Spinal cord (tissue), 9 donors: ENCODE measurements at regions not wholly inside any gene's neighbourhood (a gene's known extent, or its start where the extent isn't known, plus 50 kb on each side); places are given as distances from the start of the nearest gene placed in this dataset.

Source experiments
- DNase-seq, 6 donors: peaks; one replicate each; pipeline versions ENCODE4 v3.0.0 to v3.0.0-alpha.2; 2013 to 2015; ENCODE audit warnings: low spot score in 6 of 6, low read depth in 4 of 6
- H3K27ac ChIP-seq: one replicate; pipeline ENCODE4 v1.5.1; 2013; ENCODE audit warnings: low read depth, low read length, control low read depth
- H3K27me3 ChIP-seq: one replicate; pipeline ENCODE4 v1.6.1; 2013; ENCODE audit warnings: low read length; ENCODE audit not compliant: control insufficient read depth, insufficient read depth
- H3K36me3 ChIP-seq: one replicate; pipeline ENCODE4 v1.6.1; 2013; ENCODE audit warnings: low read length; ENCODE audit not compliant: control insufficient read depth, insufficient read depth
- H3K4me1 ChIP-seq: one replicate; pipeline ENCODE4 v1.6.1; 2013; ENCODE audit warnings: low read length; ENCODE audit not compliant: control insufficient read depth, insufficient read depth
- H3K4me3 ChIP-seq: one replicate; pipeline ENCODE4 v1.5.1; 2013; ENCODE audit warnings: low read depth, low read length, control low read depth
- H3K9me3 ChIP-seq: one replicate; pipeline ENCODE4 v1.6.1; 2013; ENCODE audit warnings: low read length; ENCODE audit not compliant: control insufficient read depth, insufficient read depth
- WGBS: methylation state at CpG from one replicate; pipeline ENCODE4 v1.1.5; 2013; ENCODE audit warnings: missing lambda C conversion rate; ENCODE audit not compliant: insufficient coverage; 5-methylcytosine and 5-hydroxymethylcytosine counted together
- donor health status: healthy.

DNA sequence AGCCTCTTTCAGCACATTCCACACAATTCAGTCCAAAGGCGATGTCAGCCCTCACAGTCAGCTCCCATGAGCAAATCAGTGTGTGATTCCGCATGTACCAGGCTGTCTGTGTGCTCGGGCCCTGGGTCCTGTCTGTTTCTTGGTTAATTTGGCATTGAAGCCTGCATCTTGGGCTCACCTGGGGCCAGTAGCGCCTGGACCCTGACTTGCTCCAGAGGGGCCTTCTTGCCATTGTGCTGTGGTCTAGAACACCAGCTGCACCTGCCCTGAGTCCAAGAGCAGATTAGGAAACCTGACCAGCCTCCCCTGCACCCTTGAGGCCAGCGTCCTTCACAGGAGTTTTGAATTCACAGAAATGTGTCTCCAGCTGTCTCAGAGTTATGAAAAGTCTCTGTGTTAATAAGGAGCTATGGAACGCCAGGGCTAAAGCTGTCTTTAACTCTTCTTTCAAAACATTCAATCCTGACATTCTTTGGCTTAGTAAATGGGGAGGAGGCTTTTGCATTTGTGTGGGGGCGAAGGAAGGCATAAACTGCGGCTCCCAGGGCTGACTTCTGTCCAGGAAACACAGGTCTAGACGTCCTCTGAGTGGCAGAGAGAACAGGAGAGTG is 102.2 kb downstream of the ARF6 start:
- peaks cover 9% of the 10 kb centered on the region for H3K4me1 ChIP-seq
- WGBS: 78% methylated on average over 8 of the region's 9 CpGs
- DNase-seq: no peak
- peak overlapping the region; percentile 52 for H3K27ac ChIP-seq
- no peaks in the 10 kb centered on the region for H3K36me3 ChIP-seq
- H3K27me3 ChIP-seq: no peaks in the 10 kb centered on the region
- H3K9me3 ChIP-seq: no peaks in the 10 kb centered on the region
- H3K4me3 ChIP-seq: no peak overlapping the region

DNA sequence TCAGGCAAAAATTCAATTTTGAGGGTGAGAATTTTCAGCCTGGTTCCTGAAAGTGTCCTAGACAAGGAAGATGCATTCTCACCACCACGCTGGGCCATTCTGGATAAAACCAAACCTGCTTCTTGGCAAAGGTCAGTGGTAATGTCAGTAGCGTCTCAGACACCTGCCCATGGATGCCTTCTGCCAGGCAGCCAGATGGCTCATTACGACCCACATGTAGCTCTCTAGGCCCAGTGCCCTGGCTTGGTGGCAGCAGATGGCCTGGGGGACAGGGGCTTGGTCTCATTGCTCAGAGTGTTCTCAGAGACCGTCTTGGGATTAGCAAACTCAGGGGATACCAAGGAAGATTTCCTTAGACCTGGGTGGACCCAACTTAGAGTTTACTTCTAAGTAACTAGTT is 105.1 kb downstream of the ARF6 start:
- Histone ChIP-seq H3K9me3 (no peaks in the 10 kb centered on the region), H3K27me3 (peaks cover 9% of the 10 kb centered on the region), H3K4me1 (peaks cover 33% of the 10 kb centered on the region), H3K4me3 (no peak overlapping the region), H3K27ac (no peak overlapping the region), H3K36me3 (no peaks in the 10 kb centered on the region)
- 82% methylated on average over 3 of the region's 4 CpGs for WGBS
- DNase-seq: no peak

DNA sequence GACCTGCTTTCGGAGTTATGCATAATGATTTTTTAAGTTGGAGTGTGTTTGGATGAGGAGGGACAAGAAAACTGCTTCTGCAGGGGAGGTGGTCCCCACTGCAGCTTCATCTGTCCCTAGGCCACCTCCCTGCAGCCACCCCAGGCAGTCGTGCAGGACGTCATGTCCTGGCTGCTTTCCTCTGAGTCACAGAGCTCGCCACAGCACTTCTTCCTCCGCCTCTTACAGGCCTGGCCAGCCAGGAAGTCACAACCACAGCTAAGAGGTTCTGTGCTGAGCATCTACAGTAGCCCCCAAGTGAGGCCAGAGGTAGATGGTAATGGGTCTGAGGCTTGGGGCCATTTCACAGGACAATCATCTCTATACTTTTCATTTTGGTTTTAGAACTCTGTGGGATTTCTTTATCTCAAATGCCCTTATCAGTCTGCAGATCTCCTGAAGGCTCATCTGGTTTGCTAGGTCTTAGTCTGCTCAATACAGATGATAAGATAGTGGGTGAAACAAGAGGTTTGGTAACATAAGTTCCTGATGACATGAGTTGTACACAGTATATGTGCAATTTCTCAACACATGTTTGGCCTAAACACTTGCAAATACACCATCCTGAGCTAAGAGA is 106.4 kb downstream of the ARF6 start:
- H3K36me3 ChIP-seq: no peaks in the 10 kb centered on the region
- DNase-seq: no peak
- WGBS: 32% methylated on average over 3 of the region's 5 CpGs
- H3K27ac ChIP-seq: peak overlapping the region; percentile 89
- peaks cover 13% of the 10 kb centered on the region for H3K27me3 ChIP-seq
- H3K4me1 ChIP-seq: peaks cover 42% of the 10 kb centered on the region
- H3K4me3 ChIP-seq: no peak overlapping the region
- H3K9me3 ChIP-seq: no peaks in the 10 kb centered on the region

DNA sequence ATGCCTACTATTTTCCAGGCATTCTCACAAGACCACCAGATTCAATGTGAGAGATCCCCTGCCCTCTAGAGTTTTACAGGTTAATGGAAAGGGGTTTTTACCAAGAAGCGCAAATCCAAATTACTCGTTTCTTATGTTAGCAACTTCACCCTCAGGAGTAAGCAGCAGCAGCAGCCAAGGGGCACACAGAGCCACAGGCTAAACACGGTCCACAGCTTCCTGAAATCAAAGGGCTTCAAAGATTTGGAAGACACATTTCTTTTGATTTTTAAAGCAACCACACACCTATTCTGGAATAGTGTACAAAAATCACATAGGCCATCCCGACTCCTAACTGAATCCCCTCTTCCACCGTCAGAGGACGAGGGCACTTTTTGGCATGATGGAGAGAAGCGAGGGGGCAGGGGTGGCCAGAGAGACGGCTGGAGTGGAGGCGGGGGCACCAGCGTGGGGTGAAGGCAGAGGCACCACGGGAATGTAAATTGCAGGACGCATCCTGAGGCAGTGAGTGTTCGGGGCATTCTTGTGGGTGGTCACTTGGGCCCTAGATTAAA is 107.0 kb downstream of the ARF6 start:
- no peak for DNase-seq
- Histone ChIP-seq H3K27ac (peak overlapping the region; percentile 89), H3K36me3 (no peaks in the 10 kb centered on the region), H3K9me3 (no peaks in the 10 kb centered on the region), H3K4me3 (no peak overlapping the region), H3K4me1 (peaks cover 41% of the 10 kb centered on the region), H3K27me3 (peaks cover 13% of the 10 kb centered on the region)
- WGBS: 40% methylated on average over 11 of the region's 13 CpGs

DNA sequence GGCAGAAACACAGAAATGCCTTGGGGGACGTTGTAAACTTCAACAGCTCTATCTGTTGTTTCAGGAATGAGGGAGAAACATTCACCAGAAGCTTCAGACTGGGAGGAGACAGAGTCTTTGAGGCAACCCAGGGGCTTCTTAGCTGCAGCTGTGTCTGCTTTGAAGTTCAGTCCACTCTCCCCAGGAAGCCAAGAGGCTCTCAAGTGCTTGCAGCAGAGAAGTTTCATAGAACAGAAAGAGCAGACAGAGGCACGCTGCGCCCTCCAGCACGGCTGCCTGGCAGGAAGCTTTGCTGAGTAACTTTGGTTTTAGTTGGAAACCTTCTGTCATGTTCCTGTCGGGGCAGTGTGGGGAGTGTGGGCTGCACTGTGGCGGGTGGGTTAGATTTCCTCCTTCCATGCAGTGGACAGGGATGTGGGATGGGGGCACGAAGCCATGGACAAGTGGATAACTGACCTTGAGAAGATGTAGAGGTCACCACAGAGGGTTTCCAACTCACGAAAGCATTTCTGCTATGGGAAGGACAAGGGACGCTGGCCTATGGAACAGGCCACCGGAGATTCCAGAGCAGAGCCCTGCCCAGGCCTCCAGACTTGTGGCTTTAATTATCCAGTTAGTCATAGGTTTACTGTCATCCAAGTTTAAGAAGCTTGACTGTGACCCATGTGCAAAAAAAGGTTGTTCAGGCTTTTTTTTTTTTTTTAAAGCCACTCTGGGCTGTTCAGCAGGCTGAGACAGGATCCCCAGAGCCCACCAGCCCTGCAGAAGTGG is 107.7 kb downstream of the ARF6 start:
- Histone ChIP-seq H3K4me1 (peaks cover 37% of the 10 kb centered on the region), H3K27me3 (peaks cover 13% of the 10 kb centered on the region), H3K9me3 (no peaks in the 10 kb centered on the region), H3K27ac (peak overlapping the region; percentile 89), H3K36me3 (no peaks in the 10 kb centered on the region), H3K4me3 (no peak overlapping the region)
- peak in 1 of 6 donors; percentile 71 for DNase-seq
- WGBS: 26% methylated on average over 10 of the region's 10 CpGs

DNA sequence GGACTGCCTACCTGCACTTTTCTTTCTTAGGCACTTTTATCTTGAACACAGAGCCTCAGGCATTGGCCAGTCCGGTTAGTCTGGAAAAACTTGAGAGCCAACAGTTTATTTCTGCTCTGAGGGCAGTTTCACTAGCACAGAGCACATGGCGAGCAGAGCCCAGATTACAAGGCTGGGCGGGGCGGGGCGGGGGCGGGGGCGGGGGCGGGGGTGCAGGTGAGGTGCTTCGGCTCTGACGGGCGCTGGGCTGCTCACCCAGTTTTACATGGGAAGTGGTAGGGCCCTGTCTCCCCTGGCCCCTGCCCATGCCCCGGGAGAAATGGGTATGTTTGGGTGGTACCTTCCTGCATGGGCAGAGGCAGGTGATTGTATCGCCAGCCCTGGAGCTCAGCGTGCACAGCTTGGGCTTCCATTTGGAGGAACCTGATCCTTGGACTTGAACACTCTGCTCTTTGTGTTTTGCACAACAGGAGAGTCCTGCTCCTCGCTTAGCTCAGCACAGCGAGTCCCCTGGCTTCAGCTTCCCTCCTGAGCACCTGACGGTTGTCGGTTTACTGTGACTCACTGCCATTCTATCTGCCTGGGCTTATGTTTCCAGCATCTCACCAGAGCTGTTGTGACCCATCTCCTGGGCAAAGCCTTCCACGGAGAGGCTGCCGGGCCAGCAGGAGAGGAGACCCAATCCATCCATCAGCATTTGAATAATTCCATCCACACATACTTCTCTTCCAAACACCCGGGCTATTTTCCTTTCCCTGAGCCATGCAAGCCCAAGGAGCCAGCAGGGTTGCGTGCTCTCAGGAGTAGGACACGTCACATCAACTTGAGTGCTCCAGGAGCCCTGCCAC is 108.5 kb downstream of the ARF6 start:
- Histone ChIP-seq H3K27me3 (peaks cover 13% of the 10 kb centered on the region), H3K36me3 (no peaks in the 10 kb centered on the region), H3K4me1 (peaks cover 37% of the 10 kb centered on the region), H3K27ac (peak overlapping the region; percentile 89), H3K4me3 (no peak overlapping the region), H3K9me3 (no peaks in the 10 kb centered on the region)
- WGBS: 47% methylated on average over 17 of the region's 23 CpGs
- no peak for DNase-seq

DNA sequence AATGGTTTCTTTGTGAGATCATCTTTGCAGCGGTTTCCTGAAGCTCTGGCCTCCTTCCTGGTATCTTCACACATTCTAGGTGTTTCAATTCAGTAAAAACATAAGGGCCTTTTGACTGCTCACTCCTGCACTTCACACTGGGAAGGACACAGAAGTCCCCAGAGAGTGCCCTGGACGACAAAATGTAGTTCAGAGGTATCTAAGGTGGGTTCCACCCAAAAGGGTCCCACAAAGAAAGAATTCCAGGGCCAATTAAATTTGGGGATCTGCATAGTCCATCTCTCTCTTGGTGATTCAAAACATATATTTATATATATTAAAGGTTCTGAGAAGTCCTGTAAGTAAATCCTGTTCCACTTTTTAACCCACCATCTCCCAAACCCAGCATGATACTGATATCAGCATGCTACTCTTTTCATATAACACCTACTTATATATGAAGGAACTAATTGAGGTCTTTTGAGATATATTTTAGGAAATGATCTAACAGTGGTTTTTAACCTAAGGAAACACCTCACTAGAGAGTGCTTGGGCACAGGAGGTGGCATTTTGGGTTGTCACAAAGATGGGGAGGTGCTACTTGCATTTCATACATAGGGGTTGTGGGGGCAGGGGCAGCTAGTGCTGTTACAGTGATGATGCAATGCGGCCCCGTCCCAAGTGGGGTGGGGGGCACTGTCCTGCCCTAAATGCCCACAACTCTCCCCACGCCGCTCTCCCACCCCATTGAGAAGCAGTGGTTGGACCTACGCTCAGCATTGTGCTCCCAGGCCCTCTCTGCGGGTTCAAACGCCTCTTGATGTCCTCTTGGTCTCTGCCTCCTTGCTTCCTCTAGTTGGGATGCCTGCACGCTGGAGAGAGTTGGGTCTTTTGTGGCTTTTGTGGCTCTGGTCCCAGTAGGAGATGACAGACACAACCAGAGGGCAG is 109.4 kb downstream of the ARF6 start:
- H3K27ac ChIP-seq: peak overlapping the region; percentile 54
- peaks cover 37% of the 10 kb centered on the region for H3K4me1 ChIP-seq

DNA sequence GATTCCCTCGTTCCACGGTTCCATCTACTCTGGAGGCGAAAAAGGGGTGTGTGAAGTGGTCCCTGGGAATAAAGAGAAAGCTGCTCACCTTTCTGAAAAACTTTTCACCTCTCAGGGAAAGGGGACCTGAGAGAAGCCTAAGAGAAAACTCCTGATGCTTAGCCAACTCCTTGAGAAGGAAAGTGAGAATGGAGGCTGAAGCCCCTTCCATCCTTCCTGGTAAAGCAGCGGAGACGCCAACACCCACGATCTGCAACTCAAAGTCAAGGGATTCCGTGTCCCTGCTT is 110.0 kb downstream of the ARF6 start:
- H3K27ac ChIP-seq: peak overlapping the region; percentile 54

More for the DNA sequence above, 109.4 kb downstream of the ARF6 start:
- Histone ChIP-seq H3K36me3 (no peaks in the 10 kb centered on the region), H3K9me3 (no peaks in the 10 kb centered on the region), H3K4me3 (peak overlapping the region; percentile 64), H3K27me3 (peaks cover 13% of the 10 kb centered on the region)
- WGBS: 76% methylated on average over 4 of the region's 10 CpGs
- DNase-seq: no peak

More for the DNA sequence above, 110.0 kb downstream of the ARF6 start:
- no peak for DNase-seq
- peaks cover 13% of the 10 kb centered on the region for H3K27me3 ChIP-seq
- H3K4me3 ChIP-seq: peak overlapping the region; percentile 64
- 6% methylated on average over 4 of the region's 7 CpGs for WGBS
- no peaks in the 10 kb centered on the region for H3K36me3 ChIP-seq
- peaks cover 37% of the 10 kb centered on the region for H3K4me1 ChIP-seq
- no peaks in the 10 kb centered on the region for H3K9me3 ChIP-seq
